ENCODE measurements at regions not wholly inside any gene's neighbourhood (a gene's known extent, or its start where the extent isn't known, plus 50 kb on each side); places are given as distances from the start of the nearest gene placed in this dataset.

DNA sequence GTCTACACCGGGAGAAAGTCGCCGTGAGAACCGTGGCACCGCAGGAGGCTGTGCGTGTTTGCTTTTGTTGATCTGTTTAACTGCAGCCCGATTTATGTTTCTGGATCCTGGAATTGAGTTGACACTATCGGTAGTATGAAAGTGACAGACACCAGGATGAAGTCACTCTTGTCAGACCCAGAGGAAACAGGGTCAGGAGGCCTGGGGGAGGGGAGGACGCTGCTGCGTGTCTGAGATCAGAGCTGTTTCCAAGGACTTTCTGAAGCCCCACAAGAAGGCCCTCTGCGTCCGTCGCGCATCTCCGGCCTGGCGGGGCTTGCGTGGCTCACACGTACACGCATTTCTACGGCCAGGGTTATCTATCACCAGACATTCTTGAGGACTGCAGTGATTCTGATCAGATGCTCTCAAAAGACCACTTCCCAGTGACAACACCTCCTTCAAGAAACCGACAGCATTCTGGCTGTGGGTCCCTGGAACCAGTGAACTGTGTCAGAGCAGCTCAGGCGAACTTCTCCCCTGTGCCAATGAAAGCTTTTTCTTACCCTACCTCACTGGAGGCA, 263.4 kb downstream of the ADGRD1 start (continued):
- TF ChIP-seq SIN3A (conservative IDR thresholded peaks at IDR 0.05 in 1 of 2, IDR thresholded peaks at IDR 0.05 in 1 of 2; ENCODE audit: low read depth in 1 of 2, low read length in 2 of 2) = no peak

Measured in H1 (cell line).